T-helper 22 cell (primary cell): ENCODE measurements at regions not wholly inside any gene's neighbourhood (a gene's known extent, or its start where the extent isn't known, plus 50 kb on each side); places are given as distances from the start of the nearest gene placed in this dataset.

ENCODE experiments used
- DNase-seq: peaks from one replicate; pipeline ENCODE4 v3.0.0-alpha.2; 2020; ENCODE audit warnings: low read depth

- DNase-seq, result no peak
Observed at GRCh38 chr6:14783594-14783993, 462.3 kb upstream of the JARID2 start.

DNA sequence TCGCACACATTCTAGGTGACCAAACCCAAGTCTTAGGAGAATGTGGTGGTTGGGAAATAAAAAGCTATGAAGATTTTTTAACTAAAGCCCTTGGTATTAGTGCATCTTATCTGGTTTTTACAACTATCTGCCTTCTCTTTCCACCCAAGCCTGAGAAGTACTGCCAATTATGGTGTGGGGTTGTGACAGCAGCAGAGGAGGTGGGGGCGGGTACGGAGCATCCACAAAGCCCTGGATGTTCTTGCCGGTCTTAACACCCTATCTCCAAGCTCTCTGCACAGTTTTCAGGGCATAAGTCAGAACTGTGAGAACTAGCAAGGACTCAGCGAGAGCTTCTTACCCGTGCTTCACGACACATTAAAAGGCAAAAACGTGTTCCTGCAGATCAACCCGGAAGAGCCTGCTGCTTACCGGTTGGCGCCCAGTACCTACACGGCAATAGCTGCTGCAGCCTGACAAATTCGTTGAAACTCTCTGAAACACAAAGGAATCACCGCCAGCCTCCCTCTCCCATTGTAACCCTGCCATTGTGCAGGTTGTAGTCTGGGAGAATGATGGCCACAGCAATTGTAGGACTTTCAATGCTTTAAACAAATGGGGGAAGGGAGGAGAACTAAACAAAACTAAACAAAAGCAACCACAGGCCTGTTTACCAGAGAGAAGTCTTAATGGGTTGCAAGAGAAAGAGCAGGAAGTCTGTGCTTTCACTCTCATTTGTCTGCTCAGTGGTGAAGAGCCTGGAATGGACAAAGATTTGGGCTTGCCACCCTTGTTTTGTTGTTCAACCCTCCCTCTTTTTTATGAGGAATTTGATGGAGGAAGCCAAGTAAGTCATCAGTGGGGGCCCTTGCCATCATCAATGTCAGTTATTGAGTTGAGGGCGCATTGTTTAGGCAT lies 461.0 kb upstream of the JARID2 start:
- no peak for DNase-seq

GRCh38 chr6:14785493-14785790 lies 460.4 kb upstream of the JARID2 start:
- no peak for DNase-seq

DNA sequence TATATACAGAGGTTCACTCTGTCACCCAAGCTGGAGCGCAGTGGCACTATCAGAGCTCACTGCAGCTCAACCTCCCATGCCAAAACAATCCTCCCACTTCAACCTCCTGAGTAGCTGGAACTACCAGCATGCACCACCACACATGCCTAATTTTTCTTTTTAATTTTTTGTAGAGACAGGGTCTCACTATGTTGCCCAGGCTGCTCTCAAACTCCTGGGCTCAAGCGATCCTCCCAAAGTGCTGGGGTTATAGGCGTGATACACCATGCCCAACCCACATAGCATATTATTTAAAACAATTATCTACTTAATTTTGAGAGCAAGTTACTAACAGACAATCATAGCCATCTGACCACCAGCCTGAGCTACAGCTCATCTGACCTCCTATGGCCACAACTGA lies 459.9 kb upstream of the JARID2 start:
- no peak for DNase-seq

- no peak for DNase-seq
Observed at GRCh38 chr6:14786455-14786854, 459.4 kb upstream of the JARID2 start.

GRCh38 chr6:14787250-14787649 lies 458.6 kb upstream of the JARID2 start:
- no peak for DNase-seq

- DNase-seq, result no peak
Observed at GRCh38 chr6:14787677-14788076, 458.2 kb upstream of the JARID2 start.

DNA sequence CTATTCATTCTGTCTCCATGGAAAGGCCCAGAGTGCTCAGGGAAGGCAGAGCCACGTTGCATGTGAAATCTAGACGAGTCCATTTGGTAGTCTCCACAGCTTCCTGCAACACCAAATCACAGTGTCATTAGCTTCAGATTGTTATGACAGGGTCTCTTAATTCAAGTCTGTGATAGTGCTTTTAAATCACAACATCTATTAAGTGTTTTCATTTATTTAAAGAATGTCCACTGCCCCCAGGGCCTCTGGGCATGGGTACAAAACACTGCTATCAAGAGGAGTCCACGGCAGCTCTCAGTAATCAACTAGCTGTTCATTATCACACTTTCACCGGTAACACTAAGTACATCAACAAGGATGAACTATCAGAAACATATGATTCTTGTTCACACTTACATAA lies 455.9 kb upstream of the JARID2 start:
- no peak for DNase-seq

DNA sequence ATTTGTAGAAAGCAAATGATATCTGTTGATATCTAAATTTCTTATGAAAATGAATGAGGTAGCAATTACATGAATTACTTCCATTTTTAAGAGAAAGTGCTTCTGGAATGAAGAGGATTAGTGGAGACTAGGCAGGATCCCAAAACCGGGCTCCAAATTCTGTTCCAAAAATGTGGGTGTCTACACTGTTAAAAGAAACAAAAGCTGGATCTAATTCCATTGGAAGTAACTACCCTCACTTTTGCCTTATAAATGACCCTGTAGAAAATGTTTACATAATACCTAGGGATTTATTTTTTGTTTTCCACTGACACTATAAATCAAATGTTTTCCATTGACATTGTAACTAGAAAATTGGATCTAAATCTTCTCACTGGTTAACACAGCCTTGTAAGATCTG lies 454.9 kb upstream of the JARID2 start:
- no peak for DNase-seq

DNA sequence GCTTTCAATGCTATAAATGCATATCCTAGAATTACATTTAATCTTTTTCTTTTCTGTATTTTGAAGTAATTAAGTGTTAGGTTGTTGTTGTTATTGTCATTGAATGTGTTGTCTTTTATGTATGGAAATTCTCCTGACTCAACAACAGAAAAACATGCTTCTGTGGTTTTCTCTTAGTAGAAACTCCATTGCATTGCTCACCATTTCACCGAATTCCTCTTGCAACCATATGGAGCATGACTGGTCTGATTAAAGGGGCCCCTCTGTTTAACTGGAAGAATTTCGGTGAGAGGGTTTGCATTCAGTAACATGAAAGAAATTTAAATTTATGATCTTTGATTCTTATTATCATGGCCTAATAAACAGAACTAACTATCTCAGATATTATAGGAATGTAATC lies 454.3 kb upstream of the JARID2 start:
- DNase-seq, result no peak

- no peak for DNase-seq
Observed at GRCh38 chr6:14792118-14792955, 453.5 kb upstream of the JARID2 start.

DNA sequence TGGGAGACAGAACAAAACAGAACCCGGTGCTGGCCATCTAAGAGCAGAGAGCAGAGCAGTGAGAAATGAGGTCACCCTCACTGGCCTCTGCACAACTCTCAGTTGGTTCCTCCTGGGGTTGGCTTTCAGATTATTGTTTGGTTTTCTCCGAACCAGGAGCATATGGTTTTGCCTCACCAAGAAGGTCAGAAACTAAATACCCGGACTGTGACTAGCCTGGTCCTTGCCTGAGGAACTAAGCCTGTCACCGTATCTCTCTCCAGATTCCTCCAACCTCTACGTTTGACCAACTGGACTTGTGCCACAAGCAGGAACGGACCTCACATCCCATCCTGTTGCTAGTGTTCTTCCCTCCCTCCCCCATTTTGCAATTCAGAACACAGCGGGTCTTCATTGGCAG lies 450.4 kb upstream of the JARID2 start:
- no peak for DNase-seq

DNA sequence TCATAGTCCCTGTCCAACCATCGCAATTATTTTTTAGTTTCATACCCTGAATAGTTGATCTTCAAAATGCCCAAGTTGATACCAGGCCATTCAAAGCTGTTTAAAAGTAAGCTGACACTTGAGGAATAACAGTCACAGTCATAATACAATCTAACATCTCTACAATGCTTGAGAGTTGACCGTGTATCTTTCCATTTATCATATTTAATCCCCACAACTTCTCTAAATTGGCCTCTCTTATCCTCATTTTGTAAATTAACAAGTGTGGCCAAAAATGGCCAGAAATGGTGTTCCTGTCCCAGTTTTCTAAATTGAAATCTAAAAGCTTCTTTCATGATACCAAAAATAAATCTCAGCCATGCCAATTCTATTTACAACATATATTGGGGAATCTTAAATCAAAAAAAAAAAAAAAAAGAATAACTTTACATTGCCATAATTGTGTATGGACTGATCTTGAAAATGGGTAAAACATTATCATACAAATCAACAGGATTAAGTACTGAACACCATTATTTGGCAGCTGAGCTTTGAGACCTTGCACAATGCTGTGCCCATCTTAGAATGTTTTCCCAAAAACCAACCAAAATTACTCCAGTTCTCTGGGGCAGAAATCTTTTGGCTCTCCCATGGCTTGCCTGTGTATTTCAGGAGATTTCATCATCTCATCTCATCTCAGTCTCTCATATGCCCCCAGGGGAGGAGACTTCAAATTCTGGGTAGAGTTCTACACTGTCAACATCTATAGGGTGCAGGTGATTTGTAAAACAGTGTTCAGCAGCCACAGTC lies 448.7 kb upstream of the JARID2 start:
- no peak for DNase-seq

DNA sequence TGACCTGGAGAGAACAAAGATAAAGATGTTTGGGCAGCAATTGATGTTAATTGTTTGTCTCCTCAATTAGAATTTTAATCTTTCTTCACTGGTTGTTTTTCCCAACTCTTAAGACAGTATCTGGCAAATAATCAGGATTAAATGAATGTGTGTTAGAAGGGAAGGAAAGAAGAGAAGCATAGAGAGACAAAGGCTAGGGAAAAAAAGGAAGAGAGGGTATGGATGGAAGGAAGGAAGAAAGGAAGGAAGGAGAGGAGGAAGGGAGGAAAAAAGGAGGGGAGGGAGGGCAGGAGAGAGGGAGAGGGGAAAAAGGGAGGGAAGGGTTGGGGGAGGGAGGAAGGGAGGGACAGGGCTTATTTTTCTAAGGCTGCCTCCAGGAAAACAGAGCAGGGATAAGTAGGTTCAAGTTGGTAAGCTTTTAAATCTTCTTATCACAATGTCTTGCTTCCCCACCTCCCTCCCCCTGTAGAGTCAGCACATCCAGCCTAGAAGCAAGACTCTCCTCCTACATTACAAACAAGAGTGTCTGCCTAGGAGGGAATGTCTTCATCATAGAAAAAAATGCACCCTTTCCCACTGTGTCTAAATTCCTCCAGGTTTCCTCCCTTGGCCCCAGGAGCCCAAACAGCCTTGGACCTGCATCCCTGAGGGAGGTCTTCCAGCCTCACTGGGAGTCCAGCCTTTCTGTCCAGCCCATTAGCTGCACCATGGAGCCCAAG lies 447.8 kb upstream of the JARID2 start:
- no peak for DNase-seq

GRCh38 chr6:14798594-14798982 lies 447.3 kb upstream of the JARID2 start:
- DNase-seq, result no peak

GRCh38 chr6:14798996-14799588 lies 446.8 kb upstream of the JARID2 start:
- no peak for DNase-seq

DNA sequence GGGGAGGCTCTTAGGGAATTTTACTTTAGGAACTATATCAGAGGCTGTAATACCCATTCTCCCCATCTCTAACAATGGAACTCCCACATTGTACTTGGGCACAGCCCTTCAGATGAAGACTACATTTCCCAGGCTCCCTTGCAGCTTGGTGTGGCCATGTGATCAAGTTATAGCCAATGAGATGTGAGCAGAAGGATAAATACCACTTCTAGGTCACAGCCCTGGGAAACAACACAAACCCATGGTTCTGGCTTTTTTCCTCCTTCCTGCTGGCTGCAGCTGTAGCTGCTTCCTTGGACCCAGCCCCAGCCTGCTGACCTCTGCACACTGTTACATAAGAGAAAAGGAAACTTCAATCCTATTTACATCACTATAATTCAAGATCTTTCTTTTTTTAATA lies 445.9 kb upstream of the JARID2 start:
- no peak for DNase-seq

DNA sequence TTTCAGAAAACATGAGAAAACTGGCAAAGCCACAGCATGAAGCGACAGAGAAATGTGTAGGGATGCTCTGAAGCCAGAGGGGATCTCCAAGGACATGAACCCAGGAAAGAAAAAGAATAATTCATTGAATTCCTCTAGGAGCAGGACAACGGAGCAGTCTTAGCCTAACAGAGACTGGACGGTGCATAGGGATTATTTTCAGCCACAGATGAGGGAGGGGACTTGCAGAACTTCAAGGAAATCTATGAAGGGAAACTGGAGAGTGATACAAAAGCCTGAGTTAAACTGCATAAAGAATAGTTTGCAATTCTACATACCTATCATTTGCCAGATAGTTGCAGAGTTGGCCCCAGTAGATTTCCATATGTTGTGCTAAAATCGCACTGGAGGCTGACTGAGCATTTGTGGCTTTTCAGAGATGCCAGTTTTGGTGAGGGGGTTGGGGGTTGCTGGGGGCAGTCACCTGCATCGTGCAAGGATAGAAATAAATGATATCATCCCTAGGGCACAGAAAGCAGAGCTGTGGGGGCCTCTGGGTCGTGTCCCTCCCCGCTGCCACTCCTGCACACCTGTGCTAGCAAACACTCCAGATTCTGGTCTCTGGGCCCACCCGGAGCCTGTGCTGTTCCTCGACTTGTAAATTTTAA lies 443.2 kb upstream of the JARID2 start:
- DNase-seq, result no peak

- DNase-seq, result no peak
Observed at GRCh38 chr6:14804001-14804784, 441.7 kb upstream of the JARID2 start.

DNA sequence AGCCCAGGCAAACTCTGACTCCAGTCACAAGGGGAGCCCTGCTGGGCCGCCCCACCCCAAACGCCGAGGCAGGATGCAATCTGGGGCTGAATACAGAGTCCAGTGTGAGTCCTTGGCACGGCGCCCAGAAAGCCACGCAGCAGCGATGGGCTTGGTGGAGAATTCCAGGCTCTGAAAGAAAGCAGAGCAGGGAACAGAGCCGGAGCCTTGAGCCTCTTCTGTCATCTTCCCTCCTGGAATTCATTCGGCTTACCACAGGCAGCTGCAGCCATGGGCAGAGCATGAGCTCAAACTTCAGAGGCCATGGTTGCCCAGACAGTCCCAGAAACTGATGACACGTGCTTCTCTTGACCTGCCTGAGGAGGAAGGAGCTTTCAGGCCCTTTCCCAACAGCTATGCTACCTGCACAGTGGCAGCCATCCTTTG lies 441.1 kb upstream of the JARID2 start:
- no peak for DNase-seq
